ENCODE measurements at regions not wholly inside any gene's neighbourhood (a gene's known extent, or its start where the extent isn't known, plus 50 kb on each side); places are given as distances from the start of the nearest gene placed in this dataset.
"Not testable (repeated sequence)": the region's sequence is repeated elsewhere in the genome, so short reads cannot be mapped to it uniquely, and the experiment has no call there.

DNA sequence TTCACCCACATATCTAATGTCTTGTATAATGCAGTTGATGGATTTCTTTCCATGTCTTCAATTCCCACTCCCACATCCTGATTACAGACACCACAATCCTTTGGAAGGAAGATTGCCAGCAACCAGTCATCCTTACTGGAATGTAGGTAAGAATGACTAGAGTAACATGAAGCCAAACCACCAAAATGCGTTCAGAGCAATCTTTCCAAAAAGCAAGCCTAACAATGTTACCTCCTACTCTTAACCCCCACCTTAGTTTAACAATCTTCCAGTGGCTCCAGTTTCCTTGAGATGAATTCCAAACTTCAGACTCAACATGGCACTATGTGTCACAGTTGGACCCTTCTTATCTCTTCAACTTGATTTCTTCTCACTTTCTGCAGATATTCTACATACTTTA lies 685.6 kb downstream of the DOK5 start:
- DNase-seq (ENCODE audit: low spot score) = no peak

DNA sequence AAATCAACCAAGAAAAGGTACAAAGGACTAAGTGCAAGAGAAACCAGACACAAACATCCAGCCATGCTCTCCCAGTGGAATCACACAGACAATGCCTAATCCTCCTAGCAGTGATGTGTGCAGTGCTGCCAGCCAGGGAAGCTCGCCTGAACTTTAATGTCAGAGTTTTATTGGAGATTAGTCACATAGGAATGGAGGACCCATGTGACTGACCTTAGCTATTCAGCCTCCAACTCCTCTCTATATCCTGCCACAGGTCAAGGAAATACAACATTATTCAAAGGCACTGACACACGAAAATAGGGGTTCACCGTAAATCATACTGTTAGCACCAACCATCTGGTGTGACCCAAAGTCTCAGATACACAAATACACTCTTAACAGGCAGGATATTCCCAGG lies 684.6 kb downstream of the DOK5 start:
- no peak for DNase-seq (ENCODE audit: low spot score)

DNA sequence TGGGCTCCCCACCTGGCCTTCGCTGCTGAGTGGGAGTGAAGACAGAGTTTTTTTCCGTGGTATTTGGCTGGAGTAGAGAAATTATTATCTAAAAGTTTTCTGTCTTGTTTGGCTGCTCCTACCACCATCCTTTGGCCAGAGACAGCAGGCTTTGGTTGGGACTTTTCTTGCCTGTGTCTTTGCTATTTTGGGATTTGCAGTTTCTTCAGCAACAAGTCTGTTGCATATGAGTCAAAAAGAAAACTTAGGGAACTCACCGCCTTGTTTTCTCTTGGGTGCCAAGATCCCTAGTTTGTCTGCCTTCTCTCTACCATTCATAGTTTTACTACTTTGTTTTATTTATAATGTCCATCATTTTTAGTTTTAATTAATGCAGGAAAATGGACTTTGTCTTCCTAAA lies 683.8 kb downstream of the DOK5 start:
- no peak for DNase-seq (ENCODE audit: low spot score)

DNA sequence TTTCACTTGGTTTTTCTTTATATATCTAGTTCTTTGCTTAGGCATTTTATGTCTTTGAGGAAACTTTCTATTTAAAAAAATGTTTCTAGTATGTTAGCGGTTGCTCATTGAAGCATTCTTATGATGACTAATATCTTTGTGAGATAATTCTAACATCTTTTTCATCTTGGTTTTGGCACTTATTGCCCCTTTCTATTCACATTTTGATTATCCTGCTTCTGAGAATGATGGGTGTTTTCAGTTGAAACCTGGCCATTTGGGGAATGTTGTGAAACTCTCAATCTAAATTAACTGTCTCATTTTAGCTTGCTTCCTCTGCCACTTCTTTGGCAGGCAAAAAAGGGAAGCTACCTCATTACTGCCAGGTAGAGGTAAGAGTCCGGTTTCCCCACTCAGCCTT lies 683.1 kb downstream of the DOK5 start:
- DNase-seq (ENCODE audit: low spot score) = no peak

DNA sequence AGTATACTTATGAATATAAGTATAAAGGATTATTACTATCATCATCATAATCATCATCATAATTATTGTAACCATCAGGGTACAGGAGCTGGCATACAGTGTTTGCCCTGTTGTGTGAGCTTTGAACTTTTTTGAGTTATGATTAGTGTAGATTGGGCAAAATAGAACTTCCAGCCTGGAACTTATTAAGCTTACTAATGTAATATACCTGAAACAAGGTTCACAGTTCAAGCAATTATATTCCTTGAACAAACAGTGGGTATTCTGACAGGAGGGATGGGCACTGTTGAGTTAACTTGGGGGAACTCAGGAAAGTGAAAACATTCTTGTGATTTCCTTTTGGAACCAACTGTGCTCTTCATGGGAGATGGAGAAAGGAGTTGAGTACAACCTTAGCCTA lies 680.0 kb downstream of the DOK5 start:
- no peak for DNase-seq (ENCODE audit: low spot score)

DNA sequence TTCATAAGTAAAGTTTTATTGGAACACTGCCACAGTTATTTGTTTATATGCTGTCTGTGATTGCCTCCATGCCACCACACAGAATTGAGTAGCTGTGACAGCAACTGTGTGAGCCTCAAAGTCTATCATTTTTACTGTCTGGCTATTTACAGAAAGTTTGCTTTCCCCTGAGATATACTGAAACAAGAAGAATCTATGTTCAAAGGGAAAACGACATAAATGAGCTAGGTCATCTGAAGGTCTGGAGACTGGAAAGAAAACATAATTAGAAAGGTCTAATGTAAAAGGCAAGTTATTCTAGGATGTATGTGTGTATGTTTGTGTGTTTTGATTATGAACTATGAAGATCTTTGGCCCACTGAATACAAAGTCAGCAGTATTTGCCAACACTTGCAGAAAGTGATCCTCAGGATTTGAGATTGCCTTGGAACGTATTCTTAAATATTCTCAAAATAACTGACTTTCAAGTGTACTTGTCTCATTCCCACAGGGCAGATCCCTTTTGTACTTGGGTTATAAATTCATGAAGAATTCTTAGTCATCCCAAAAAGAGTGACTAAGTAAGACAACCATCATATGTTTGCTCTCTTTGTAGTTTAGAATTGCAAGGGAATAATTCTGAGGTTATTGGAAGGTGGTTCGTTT lies 677.7 kb downstream of the DOK5 start:
- no peak for DNase-seq (ENCODE audit: low spot score)

DNA sequence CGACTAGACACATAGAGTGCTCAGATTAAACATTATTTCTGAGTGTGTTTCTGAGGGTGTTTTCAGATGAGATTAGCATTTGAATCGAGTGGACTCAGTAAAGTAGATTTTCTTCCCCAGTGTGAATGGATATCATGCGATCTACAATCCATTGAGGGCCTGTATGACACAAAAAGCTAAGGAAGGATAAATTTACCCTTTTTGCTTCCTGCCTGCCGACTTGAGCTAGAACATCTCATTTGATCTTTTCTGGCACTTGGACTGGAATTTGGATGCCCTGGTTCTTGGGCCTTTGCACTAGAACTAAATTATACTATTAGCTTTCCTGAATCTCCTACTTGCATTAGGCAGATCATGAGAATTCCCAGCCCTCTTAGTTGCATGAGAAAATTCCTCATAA lies 675.8 kb downstream of the DOK5 start:
- DNase-seq (ENCODE audit: low spot score) = no peak

DNA sequence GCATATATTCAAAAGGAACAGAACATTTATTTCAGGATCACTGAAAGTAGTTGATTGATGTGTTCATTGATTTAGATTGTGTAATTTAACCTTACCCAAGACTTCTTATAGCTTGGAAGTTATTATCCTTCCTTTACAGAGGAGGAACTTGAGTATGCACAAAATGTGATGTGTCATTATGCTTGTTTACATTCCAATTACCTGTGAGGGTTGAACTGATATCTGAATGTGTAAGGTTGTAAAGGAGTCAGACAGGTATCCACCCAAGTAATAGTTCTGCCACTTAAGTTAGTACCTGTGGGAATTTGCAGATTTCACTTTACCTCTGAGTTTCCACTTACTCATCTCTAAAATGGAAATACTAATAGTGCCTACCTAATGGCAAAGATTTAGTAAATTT lies 668.2 kb downstream of the DOK5 start:
- DNase-seq (ENCODE audit: low spot score) = no peak

DNA sequence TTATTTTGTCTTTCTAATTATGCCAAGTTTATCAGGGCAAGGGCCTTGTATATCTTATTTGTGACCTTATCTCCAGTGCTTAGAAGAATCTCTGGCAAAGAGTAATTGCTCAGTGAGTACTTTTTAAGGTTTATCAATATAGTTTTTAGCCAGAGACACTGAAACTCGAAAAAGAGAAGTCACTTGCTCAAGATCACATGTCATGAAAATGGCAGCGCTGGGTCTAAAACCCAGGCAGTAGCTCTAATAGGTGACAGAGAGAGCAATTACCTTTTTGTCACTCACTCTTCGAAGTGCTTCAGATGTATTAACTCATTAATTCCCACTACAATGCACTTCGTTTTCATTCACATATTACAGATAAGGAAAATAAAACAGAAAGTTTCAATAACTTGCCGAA lies 667.5 kb downstream of the DOK5 start:
- DNase-seq (ENCODE audit: low spot score) = no peak

DNA sequence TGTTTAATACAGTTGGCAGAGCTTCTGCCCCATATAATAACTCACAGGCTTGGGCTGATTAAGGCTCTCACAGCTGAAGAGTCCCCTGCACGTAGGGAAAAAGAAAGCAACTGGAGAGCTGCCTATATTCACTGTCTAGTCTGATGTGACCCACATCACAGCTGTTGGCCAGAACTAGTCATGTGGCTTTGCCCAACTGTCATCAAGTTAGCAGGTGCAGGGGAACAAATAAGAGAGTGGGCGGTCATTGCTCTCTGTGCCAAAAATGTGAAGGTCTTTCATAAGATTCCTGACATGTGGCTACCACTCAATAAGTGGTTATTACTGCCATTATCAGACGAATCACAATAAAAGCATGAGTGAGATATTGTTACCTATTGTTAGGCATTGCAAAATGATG lies 665.2 kb downstream of the DOK5 start:
- no peak for DNase-seq (ENCODE audit: low spot score)

DNA sequence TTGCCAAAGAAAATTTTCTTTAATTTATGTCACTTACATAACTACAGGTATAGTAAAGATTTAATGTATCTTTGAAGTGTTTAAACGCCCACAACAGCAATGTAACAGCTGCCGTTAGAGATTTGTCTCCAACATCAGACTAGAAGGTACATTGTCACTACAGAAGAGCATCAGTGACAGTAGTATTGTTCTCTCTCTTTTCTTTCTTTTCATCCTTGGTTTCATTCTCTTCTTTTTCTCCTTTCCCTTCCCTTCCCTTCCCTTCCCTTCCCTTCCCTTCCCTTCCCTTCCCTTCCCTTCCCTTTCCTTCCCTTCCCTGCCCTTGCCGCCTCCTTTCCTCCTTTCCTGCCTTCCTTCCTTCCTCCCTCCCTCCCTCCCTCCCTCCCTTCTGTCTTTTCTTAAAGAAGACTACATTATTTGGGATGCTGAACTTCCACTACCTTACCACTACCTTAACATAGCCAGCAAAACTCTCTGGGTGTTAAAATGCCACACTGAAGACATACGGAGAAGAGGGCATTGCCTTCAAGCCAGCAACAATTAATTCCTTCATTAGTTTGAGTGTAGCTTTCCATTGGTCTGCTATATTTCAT lies 663.9 kb downstream of the DOK5 start:
- no peak for DNase-seq (ENCODE audit: low spot score)

DNA sequence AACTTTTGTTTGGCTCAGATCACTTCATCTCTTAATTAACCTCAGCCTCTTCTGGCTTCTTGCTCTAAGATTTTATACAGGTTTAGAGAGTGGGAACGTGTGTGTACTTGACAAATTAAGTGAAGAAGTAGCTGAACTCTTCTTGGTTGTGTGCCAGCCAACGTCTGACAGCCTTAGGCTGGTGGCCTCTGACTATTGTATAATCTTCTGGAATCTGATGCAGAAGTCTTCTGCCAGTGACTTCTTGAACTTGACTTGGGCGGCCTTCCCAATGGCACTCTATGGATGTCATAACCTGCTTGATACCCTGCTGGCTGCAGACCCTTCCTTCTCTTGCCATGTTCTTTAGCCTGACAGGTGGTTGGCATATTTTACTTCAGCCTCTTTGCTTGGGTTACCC lies 660.5 kb downstream of the DOK5 start:
- no peak for DNase-seq (ENCODE audit: low spot score)

DNA sequence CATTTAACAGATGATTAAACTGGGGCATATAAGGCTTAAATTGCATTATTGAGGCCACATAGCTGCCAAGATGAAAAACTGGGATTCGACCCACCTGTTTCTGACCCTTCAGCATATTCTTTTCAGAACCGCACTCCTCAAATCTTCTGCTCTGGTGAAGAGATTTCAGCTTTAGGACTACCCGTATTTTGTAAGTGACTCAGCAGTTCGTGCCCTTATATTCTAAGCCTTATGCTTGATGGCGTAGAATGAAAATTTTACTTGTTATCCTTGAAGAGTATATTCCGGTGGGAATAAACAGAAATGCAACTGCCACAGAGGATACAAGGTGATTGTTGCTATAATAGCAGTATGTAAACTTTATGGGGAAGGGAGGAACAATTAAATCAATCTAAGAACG lies 657.1 kb downstream of the DOK5 start:
- no peak for DNase-seq (ENCODE audit: low spot score)

DNA sequence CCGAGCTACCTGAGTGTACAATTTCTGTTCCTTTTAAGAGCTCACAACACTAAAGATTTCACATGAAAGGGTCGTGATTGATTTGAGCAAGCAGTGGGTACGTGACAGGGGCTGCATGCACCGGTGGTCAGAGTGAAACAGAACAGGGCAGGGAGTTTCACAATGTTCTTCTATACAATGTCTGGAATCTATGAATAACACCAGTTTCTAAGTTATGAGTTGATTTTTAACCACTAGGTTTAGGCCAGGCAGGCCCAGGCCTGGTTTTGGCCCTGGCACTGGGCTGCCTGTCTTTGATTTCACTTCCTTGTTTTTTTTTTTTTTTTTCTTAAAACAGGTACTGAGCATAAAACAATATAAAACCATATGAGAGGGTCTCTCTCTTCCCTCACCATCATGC lies 642.2 kb downstream of the DOK5 start:
- not testable (repeated sequence) for DNase-seq (ENCODE audit: low spot score)

DNA sequence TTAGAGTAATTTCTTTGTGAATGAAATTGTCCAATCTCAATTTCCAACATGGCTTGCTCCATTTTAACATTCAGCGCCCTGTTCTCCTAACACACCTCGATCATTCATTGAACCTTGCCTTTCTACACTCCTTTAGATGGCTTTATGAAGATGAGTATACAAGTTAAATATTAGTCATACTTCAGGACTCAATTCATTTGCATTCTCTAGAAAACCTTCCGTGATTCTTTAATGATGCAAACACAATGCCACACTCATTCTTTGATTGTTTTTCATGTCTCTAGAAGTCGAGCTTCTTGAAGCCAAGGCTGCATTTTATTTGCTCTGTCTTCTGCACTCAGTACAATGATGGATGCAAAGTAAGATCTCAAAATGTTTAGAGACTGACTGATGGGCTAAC lies 641.2 kb downstream of the DOK5 start:
- no peak for DNase-seq (ENCODE audit: low spot score)

DNA sequence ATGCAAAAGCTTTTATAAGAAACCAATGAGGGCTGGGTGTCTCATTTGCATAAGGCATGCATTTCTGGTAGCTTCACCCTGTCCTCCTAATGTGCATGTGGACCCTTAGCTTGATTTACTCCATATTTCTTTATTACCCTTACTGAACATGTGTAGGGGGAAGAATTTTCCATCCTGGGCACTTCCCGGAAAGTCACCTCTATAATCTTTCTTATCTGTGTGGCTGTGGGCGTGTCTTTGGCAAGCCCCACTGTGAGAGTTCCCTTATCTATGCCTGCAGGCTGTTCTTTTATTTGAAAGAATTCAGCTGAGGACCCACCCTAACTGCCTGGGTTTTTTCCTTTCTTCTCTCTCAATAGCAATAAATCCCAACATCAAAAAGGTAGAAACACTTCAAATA lies 627.8 kb downstream of the DOK5 start:
- DNase-seq (ENCODE audit: low spot score) = no peak

DNA sequence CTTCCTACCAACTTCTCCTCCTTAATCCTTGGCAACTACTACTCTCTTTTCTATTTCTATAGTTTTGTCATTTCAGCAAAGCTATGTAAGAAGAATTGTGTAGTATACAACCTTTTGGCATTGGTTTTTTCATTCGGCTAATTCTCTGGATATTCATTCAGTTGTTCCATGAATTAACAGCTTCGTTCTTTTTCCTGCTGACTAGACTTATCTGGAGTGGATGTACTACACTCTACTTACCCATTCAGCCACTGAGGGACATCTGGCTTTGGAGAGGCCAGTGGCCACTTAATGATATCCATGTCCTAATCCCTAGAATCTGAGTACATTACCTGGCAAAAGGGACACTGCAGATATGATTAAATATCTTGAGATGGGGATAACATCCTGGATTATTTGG lies 623.9 kb downstream of the DOK5 start:
- no peak for DNase-seq (ENCODE audit: low spot score)

DNA sequence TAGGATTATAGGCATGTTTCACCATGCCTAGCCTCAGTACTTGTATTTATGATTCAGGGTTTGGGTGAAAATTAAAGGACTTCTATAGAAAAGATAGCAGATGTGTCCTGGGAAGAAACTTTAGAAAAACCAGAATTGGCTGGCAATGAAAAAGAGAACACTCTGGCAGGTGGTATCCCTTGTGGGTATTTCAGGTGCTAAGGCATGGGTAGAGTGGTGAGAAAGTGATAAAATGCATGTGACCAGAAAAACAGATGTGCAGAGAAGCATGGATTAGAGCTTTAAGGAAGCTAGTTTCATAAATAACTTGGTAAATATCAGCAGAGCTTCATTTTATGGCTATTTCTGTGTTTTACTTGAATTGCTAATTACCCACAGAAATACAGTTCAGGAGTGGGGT lies 622.2 kb downstream of the DOK5 start:
- DNase-seq (ENCODE audit: low spot score) = no peak

DNA sequence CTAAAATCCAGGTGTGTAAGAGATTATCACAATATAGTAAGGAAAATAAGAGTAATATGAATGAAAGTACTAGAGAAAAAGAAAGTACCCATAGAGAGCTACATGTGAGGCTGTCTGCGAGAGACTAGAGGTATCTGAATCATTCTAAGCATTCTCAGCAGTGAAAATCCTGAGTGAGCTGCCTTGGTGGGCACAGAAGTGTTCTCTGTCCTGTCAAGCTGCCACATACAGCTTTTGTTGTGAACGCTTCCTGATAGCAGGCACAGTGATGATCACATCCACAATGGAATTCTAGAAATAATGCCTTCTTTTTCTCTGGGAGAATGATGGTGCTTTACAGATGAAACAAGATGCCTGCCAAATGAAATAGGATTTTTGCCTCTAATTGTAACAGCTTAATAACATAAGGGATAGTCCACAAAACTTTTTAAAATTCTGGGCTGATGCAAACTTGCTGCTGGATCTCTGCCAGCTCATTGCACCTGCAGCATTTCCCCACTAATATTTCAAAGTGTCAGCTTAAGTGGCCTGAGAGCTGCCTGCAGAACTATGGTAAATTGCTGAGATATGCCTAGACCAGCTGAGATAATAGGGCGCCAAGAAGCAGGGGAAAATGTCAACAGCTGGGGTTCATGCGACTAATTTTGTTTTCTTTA lies 620.5 kb downstream of the DOK5 start:
- no peak for DNase-seq (ENCODE audit: low spot score)

DNA sequence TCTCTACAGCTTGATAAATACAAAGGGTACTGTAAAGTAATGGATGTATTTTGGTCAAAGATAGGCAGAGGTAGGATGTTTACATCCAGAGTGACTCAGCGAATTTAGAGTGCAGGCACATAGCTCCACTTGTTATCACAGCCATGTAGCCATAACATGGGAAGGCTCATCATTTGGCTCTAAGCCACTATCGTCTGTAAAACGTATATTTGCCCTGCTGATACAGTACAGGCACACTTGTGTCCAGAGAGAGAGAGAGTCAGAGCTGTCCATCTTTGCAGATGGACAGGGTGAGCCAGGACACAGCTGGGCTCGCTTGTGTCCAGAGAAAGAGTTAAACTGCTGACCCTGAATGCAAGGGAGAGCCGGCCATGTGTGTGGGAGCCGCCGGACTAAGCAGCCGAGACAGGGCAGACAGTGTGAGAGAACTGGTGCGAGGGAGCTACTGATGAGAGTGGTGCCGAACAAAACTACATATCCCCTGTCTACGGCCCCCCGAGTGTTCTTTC lies 619.0 kb downstream of the DOK5 start:
- DNase-seq (ENCODE audit: low spot score) = no peak

DNA sequence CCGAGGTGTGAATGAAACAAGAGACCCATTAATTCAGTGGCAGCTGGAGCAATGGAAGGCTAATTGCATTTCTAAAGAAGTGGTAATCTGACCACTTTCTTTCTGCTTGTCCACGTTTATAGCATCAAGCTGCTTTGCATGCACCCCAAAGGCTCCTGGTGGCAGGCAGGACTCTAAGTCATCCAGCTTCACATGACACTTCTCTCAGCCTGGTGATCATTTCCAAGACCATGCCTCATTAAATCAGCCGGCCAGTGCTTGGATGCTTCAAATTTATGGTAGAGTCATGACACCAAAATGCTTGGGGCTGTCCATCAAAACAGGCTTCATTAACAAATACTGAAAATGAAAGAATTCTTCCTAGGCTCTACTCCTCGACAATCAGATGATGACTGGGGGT lies 614.9 kb downstream of the DOK5 start:
- DNase-seq (ENCODE audit: low spot score) = no peak

DNA sequence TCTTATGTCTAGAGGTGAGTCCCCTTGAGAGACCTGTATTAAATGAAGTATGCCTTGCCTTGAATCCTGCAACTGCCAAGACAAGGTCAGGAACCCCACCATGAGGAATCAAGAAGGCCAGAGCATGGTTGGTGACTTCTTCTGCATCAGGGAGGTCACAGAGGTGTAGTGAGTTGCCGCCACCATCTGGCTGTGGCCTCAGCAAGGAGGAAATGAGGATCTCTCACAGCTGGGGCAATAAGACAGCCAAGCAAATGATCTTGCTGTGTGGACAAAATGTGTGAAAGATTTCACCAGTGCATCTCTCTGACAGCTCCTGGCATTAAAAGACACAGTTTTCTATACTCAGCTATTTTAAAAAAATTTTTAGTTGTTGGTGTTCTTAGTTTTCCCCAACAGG lies 611.0 kb downstream of the DOK5 start:
- DNase-seq (ENCODE audit: low spot score) = no peak

DNA sequence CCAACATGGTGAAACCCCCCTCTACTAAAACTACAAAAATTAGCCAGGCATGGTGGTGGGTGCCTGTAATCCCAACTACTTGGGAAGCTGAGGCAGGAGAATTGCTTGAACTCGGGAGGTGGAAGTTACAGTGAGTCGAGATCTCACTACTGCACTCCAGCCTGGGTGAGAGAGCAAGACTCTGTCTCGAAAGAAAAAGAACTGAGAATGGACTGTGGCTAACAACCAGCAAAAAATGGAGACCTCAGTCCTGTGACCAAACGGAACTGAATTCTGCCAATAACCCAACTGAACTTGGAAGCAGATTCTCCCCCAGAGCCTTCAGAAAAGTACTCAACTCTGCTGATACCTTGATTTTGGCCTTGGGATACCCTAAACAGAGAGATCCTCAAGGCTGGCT lies 604.5 kb downstream of the DOK5 start:
- no peak for DNase-seq (ENCODE audit: low spot score)

Measured in globus pallidus (tissue), 1 donor.